G401 (cell line): ENCODE measurements at regions not wholly inside any gene's neighbourhood (a gene's known extent, or its start where the extent isn't known, plus 50 kb on each side); places are given as distances from the start of the nearest gene placed in this dataset.
"Not testable (repeated sequence)": the region's sequence is repeated elsewhere in the genome, so short reads cannot be mapped to it uniquely, and the experiment has no call there.

Experiments
- DNase-seq: peaks from one replicate; pipeline ENCODE4 v3.0.0-alpha.2; 2015; ENCODE audit warnings: low spot score
- in situ Hi-C: cut with HindIII; loops from 2 replicates; pipeline ENCODE4 v1.10.0; 2016; ENCODE audit warnings: low sequenced_read_pairs, mixed read lengths

DNA sequence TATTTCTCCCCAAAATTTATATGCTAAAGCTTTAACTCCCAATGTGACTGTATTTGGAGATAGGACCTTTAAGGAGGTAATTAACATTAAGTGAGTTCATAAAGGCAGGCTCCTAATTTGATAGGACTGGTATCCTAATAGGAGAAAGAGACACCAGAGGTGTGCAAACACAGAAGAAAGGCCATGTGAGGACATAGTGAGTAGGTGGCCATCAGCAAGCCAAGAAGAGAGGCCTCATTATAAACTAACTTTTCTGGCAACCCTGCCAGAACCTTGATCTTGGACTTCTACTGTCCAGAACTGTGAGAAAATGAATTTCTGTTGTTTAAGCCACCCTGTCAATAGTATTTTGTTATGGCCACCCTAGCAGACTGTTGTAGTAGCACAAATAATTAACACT lies 177.9 kb upstream of the FUT9 start:
- no peak for DNase-seq
- in situ Hi-C loops = no loop called here

GRCh38 chr6:95841560-95841959 lies 174.2 kb upstream of the FUT9 start:
- DNase-seq = no peak
- in situ Hi-C loops = no loop called here

DNA sequence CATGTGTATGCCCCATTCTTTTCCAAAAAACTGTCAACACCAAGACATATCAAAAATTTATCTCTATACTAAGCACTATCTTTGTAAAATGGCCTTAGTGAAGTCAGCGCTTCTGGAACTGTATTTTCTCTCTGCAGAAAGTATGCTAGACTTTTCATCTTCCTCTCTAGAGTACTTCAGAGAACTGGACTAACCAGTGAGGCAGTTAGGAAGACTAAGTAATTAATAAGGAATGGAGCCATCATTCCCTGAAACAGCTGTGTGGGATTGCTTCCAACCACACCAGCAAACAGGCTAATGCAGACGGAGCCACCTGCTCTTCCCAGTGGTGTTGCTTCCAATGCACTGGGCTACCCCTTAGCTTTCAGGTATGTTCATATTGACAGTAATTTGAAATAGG lies 169.1 kb upstream of the FUT9 start:
- DNase-seq = no peak
- in situ Hi-C loops = no loop called here

GRCh38 chr6:95847061-95847460 lies 168.7 kb upstream of the FUT9 start:
- in situ Hi-C loops = no loop called here
- no peak for DNase-seq

DNA sequence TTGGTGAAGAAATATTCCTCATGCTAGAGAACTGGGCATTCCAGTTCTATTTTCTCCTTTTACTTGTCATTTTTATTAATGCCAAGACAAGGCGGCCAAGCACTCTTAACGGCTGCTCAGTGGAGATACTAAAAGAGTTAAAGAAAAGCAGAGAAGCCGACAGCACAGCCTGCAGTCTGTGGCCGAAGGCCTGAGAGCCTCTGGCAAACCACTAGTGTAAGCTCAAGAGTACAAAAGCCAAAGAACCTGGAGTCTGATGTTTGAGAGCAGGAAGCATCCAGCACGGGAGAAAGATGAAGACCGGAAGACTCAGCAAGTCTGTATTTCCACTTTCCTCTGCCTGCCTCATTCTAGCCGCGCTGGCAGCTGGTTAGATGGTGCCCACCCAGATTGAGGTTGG lies 167.1 kb upstream of the FUT9 start:
- in situ Hi-C loops = no loop called here
- DNase-seq = no peak

DNA sequence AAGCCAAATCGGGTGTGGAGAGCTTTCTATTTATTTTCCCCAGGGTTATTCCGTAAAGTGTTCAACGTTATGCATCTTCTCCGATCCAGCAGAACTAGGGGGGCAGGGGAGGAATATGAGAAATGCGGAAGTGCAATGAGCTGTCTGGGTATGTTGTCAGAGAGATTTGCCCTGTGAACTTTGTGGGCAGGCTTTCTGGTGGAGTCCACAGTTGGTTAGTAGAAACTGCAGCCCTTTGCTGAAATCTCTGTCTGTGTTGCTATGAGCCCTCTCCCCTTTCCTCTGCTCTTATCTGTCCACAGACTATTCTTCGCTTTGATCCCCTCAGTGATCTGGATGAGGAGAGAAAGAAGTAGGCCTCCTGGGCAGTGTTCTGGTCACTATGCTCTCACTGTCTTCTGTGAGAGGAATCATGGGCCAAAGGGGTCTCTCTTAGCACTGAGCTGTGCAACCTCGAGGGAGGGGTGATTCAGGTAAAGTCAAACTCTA lies 158.9 kb upstream of the FUT9 start:
- no peak for DNase-seq
- in situ Hi-C loops = no loop called here

GRCh38 chr6:95865857-95866256 lies 149.9 kb upstream of the FUT9 start:
- in situ Hi-C loops = no loop called here

DNA sequence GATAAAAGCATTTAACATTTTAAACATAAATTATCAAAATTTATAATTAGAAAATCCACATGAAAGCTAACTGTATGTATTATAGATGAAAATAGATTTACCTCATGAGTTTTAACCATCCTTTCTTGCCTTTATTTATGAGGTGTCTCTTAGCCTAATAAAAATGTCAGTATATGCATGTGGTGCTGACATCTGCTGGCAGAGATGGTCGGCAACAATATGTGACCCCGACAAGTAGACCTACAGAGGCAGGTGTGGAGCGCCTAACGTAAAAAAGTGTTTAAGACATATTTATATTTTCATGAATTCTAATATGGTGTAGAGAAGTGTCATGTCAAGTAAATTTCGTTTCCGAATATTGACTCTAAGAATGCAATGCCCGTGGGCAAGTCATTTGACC lies 149.0 kb upstream of the FUT9 start:
- DNase-seq = no peak
- in situ Hi-C loops = no loop called here

More at GRCh38 chr6:95865857-95866256, 149.9 kb upstream of the FUT9 start:
- no peak for DNase-seq

DNA sequence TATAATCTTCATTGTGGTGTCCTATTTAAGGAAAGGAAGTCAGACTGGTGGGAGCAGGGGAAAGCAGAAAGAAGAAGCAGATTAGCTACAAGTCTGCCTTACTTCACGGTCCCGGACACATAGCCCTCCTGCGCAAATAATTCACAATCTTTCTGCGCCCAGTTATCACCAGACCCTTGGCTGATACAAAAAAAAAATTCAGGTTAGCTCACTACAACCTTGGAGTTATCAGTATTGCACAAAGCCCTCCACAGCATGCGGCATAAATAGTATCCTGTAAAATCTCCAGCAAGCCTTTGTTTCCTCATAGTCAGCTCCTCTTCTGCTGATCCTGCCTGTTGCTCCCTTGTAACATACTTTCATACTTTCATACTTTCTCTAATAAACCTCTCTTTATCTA lies 148.6 kb upstream of the FUT9 start:
- in situ Hi-C loops = no loop called here
- no peak for DNase-seq

DNA sequence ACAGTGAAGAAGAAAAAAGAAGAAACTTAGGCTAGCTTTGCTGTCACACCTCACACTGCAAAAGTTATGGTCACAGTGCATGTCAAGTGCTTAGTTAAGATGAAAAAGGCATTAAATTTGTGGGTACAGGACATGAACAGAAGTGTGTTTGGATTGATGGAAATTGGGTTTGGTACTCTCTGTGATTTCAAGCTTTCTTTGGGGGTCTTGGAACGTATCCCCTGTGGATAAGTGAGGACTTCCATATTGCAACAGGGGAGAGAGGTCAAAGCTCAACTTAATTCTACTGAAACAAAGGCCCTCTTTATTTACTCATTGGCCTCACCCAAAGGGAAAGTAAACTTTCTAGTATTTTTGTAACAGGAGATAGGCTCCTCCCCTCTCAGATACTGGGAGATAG lies 138.3 kb upstream of the FUT9 start:
- DNase-seq = no peak
- in situ Hi-C loops = no loop called here

- no peak for DNase-seq
- in situ Hi-C loops = no loop called here
These were observed 135.9 kb upstream of the FUT9 start for GRCh38 chr6:95879856-95880255.

GRCh38 chr6:95882371-95882770 lies 133.4 kb upstream of the FUT9 start:
- in situ Hi-C loops = no loop called here

DNA sequence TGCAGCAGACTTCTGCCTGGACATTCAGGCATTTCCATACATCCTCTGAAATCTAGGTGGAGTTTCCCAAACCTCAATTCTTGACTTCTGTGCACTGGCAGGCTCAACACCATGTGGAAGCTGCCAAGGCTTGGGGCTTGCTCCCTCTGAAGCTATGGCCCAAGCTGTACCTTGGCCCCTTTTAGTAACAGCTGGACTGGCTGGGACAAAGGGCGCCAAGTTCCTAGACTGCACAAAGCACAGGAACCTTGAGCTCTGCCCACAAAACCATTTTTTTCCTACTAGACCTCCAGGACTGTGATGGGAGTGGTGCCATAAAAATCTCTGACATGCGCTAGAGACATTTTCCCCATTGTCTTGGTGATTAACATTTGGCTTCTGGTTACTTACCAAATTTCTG lies 127.1 kb upstream of the FUT9 start:
- not testable (repeated sequence) for DNase-seq

More at GRCh38 chr6:95882371-95882770, 133.4 kb upstream of the FUT9 start:
- DNase-seq = no peak

GRCh38 chr6:95905132-95905531 lies 110.6 kb upstream of the FUT9 start:
- in situ Hi-C loops = no loop called here
- no peak for DNase-seq

More for the DNA sequence above, 127.1 kb upstream of the FUT9 start:
- in situ Hi-C loops = not testable (repeated sequence)

DNA sequence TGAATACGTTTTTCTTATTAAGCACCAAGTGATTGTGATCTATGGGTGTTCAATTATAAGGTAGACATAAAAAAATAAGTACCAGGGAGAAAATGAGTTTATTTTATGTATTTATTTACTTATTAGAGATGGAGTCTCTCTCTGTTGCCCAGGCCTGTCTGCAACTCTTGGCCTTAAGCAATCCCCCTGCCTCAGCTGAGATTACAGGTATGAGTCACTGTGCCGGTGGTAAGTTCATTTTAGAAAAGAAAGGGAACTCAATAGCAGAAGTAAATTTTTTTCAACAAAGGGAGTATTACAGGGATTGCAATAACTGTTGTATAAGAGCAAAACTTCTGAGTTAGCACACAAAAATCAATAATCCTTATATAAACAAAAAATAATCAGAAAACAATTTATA lies 98.7 kb upstream of the FUT9 start:
- no peak for DNase-seq
- in situ Hi-C loops = no loop called here

- DNase-seq = no peak
- in situ Hi-C loops = no loop called here
These were observed 92.3 kb upstream of the FUT9 start for GRCh38 chr6:95923518-95923917.

DNA sequence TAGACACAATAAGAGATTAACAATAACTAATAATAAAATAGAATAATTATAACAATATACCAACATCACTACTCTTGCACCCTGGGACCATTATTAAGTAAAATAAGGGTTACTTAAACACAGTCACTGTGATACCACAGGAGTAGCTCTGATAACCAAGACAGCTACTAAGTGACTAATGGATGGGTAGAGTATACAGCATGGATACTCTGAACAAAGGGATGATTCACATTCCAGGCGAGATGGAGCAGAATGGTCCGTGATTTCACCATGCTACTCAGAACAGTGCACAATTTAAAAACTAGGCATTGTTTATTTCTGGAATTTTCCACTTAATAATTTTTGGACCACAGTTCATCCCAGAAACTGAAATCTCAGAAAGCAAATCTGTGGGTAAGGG lies 80.0 kb upstream of the FUT9 start:
- in situ Hi-C loops = no loop called here

DNA sequence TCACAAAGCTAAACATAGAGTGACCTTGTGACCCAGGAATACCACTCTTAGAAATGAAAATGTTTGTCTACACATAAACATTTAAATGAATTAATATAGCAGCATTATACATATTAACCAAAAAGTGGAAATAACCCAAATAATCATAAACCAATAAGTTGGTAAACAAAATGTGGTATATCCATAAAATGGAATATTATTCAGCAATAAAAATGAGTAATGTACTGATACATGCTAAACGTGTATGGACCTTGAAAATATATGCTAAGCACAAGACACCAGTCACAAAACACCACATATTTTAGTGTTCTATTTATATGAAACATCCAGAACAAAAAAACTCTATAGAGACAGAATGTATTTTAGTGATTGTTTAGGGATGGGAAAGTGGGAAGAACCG lies 68.9 kb upstream of the FUT9 start:
- in situ Hi-C loops = no loop called here
- DNase-seq = no peak

More for the DNA sequence above, 80.0 kb upstream of the FUT9 start:
- no peak for DNase-seq

GRCh38 chr6:95948324-95948723 lies 67.5 kb upstream of the FUT9 start:
- no peak for DNase-seq
- in situ Hi-C loops = no loop called here

DNA sequence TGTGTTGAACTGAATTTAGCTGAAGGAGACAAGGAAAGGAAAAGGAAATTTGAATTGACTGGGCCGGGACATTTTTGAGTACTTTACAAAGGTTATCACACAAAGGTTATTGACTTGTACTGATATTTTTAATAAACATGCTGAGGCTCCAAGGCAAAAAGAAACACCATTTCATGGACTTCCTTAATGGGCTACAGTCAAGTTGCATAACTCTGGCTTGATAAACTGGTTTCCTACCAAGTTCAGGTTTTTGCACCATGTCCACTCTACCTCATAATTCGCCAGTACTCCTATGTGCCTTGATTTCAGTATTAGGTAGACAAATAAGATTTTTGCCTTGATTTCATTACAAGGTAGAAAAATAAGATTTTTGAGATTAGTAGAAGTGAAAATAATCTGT lies 65.8 kb upstream of the FUT9 start:
- in situ Hi-C loops = no loop called here
- no peak for DNase-seq

DNA sequence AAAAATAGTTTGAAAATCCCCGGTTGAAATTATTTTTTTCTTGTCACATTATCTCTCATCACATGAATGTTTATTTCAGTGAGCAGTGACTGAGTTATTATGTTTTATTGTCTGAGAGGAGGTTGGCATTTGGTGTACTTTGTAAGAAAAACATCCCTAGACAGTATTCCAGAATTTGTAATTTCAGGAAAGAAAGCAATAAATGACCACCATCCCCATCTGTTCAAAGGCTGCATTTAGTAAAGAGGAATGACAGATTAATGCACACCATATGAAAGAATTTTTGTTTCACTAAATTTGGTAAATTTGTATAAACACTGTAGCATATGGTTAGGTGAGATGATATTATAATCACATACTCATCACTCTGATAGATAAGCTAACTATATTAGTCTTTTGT lies 57.1 kb upstream of the FUT9 start:
- DNase-seq = no peak
- in situ Hi-C loops = no loop called here

DNA sequence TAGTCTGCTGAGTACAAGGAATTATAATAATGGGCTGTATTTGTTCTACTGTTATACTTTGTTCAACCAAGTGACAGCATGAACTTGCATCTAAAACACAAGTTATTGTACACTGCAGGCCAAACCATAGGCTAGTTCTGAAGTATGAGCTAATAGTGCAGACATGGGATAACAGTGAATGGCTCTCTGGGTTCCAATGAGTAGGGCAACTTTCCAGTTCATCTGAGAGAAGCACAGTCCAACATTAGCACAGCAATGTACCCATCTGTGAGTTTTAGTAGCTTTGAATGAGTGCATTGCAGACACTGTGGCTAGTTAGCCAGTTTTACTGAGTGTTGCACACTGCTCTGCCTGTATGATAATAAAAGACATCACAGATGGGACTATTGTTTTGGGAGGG lies 56.5 kb upstream of the FUT9 start:
- no peak for DNase-seq
- in situ Hi-C loops = no loop called here
